ENCODE measurements at regions not wholly inside any gene's neighbourhood (a gene's known extent, or its start where the extent isn't known, plus 50 kb on each side); places are given as distances from the start of the nearest gene placed in this dataset.

GRCh38 chr16:51243936-51244436 is 92.9 kb upstream of the SALL1 start:
- H3K9me3 Mint-ChIP-seq, result peaks cover 0 to 10% (median 8%) of the 10 kb centered on the region in 3 donors

DNA sequence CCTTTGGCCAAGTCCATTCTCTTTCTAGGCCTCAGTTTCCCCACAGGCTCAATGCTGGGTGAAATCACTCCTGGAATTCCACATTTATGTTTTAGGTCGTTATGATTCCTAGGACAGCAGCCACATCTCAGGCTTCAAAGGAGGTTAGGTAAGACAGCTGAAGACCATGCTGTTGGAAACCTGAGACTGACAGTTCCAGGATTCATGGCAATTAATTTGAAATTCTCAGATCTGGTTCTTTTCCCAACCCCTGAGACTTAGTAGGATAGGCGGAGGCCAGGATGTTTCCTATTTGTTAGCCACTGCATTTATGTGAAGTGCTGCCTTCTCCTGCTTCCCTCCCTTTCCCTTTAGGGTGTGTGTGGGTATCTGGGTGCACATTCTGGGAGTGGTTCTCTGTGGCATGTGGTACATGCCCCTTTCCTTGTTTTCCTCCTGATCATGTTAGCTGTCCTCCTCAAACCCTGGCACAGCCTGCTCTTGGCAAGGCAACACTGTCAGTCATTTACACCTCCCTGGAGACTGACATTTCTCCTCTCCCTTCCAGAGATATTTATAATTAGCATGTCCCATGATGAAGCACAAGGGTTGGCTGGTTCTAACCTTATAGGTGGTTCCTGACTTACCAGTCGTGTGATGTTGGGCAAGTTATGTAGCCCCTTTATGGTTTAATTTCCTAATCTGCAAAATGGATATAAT is 91.4 kb upstream of the SALL1 start:
- ATAC-seq (replicated peaks in 1 of 4) (no peak), DNase-seq (no peak)
- Histone ChIP-seq H3K4me3 (ENCODE audit: control insufficient read depth in 1 of 2, extremely low read depth in 1 of 2, low read length in 1 of 2) (no peak overlapping the region), H3K4me1 (ENCODE audit: control insufficient read depth in 1 of 2, extremely low read depth in 1 of 2, insufficient read depth in 2 of 2, low read length in 2 of 2) (no peaks in the 10 kb centered on the region), H3K27me3 (replicated peaks in 1 of 2; ENCODE audit: control insufficient read depth in 2 of 2, extremely low read depth in 1 of 2, insufficient read depth in 2 of 2, low read length in 1 of 2) (no peaks in the 10 kb centered on the region), H3K36me3 (ENCODE audit: control insufficient read depth in 2 of 2, extremely low read depth in 1 of 2, insufficient read depth in 1 of 2, low read length in 1 of 2) (no peaks in the 10 kb centered on the region), H3K9me3 (no peaks in the 10 kb centered on the region), H3K27ac (ENCODE audit: low read length) (no peak overlapping the region)
- ChIA-PET CTCF (no interaction called here), POLR2A (no interaction called here)
- H3K4me3 Mint-ChIP-seq, result no peak overlapping the region
- peaks cover 0 to 11% (median 7%) of the 10 kb centered on the region in 3 donors for H3K9me3 Mint-ChIP-seq
- no peaks in the 10 kb centered on the region for H3K27me3 Mint-ChIP-seq
- no peak overlapping the region for H3K27ac Mint-ChIP-seq
- H3K4me1 Mint-ChIP-seq, result no peaks in the 10 kb centered on the region
- H3K36me3 Mint-ChIP-seq, result no peaks in the 10 kb centered on the region
- 56% methylated on average over 1 of the region's 3 CpGs for WGBS (ENCODE audit: insufficient coverage)

More at GRCh38 chr16:51243936-51244436, 92.9 kb upstream of the SALL1 start:
- Histone ChIP-seq H3K9me3 (no peaks in the 10 kb centered on the region), H3K27ac (ENCODE audit: low read length) (no peak overlapping the region), H3K4me1 (ENCODE audit: control insufficient read depth in 1 of 2, extremely low read depth in 1 of 2, insufficient read depth in 2 of 2, low read length in 2 of 2) (no peaks in the 10 kb centered on the region), H3K4me3 (ENCODE audit: control insufficient read depth in 1 of 2, extremely low read depth in 1 of 2, low read length in 1 of 2) (no peak overlapping the region), H3K27me3 (replicated peaks in 1 of 2; ENCODE audit: control insufficient read depth in 2 of 2, extremely low read depth in 1 of 2, insufficient read depth in 2 of 2, low read length in 1 of 2) (no peaks in the 10 kb centered on the region), H3K36me3 (ENCODE audit: control insufficient read depth in 2 of 2, extremely low read depth in 1 of 2, insufficient read depth in 1 of 2, low read length in 1 of 2) (no peaks in the 10 kb centered on the region)
- Mint-ChIP-seq H3K4me1 (no peaks in the 10 kb centered on the region), H3K27me3 (no peaks in the 10 kb centered on the region), H3K36me3 (no peaks in the 10 kb centered on the region), H3K27ac (no peak overlapping the region), H3K4me3 (no peak overlapping the region)
- ChIA-PET POLR2A (no interaction called here), CTCF (no interaction called here)
- no peak for ATAC-seq (replicated peaks in 1 of 4)
- 51% methylated on average over 7 of the region's 10 CpGs for WGBS (ENCODE audit: insufficient coverage)
- DNase-seq, result no peak

DNA sequence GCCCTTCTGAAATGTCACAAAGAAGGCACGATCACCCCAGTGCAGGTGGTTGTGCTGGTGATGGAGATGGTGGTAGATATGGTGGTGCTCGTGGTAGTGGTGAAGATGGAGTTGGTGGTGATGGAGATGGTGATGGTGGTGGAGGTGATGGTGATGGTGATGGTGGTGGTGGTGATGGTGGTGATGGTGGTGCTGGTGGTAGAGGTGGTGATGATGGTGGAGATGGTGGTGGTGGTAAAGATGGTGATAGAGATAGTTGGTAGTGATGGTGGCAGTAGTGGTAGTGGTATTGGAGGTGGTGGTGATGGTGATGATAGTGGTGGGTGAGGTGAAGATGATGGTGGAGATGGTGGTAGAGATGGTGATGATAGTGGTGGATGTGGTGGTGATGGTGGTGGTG is 88.1 kb upstream of the SALL1 start:
- Histone ChIP-seq H3K36me3 (ENCODE audit: control insufficient read depth in 2 of 2, extremely low read depth in 1 of 2, insufficient read depth in 1 of 2, low read length in 1 of 2) (no peaks in the 10 kb centered on the region), H3K4me3 (ENCODE audit: control insufficient read depth in 1 of 2, extremely low read depth in 1 of 2, low read length in 1 of 2) (no peak overlapping the region), H3K4me1 (ENCODE audit: control insufficient read depth in 1 of 2, extremely low read depth in 1 of 2, insufficient read depth in 2 of 2, low read length in 2 of 2) (no peaks in the 10 kb centered on the region), H3K27ac (ENCODE audit: low read length) (no peak overlapping the region), H3K9me3 (no peaks in the 10 kb centered on the region), H3K27me3 (replicated peaks in 1 of 2; ENCODE audit: control insufficient read depth in 2 of 2, extremely low read depth in 1 of 2, insufficient read depth in 2 of 2, low read length in 1 of 2) (peaks cover 0 to 5% of the 10 kb centered on the region in 2 experiments)
- H3K4me3 Mint-ChIP-seq, result no peak overlapping the region
- ATAC-seq (replicated peaks in 1 of 4) (no peak), DNase-seq (no peak)
- POLR2A ChIA-PET, result no interaction called here
- H3K9me3 Mint-ChIP-seq, result peaks cover 0 to 11% (median 7%) of the 10 kb centered on the region in 3 donors
- no peaks in the 10 kb centered on the region for H3K36me3 Mint-ChIP-seq
- H3K27ac Mint-ChIP-seq, result no peak overlapping the region
- no peaks in the 10 kb centered on the region for H3K27me3 Mint-ChIP-seq
- CTCF ChIA-PET, result no interaction called here
- WGBS (ENCODE audit: insufficient coverage), result 79% methylated on average over 2 of the region's 2 CpGs
- H3K4me1 Mint-ChIP-seq, result no peaks in the 10 kb centered on the region

- H3K4me1 Mint-ChIP-seq, result no peaks in the 10 kb centered on the region
- 60% methylated on average over 1 of the region's 6 CpGs for WGBS (ENCODE audit: insufficient coverage)
- H3K9me3 Mint-ChIP-seq, result peaks cover 0 to 15% (median 7%) of the 10 kb centered on the region in 3 donors
- POLR2A ChIA-PET, result no interaction called here
- H3K27me3 Mint-ChIP-seq, result no peaks in the 10 kb centered on the region
- H3K27ac ChIP-seq (ENCODE audit: low read length), result no peak overlapping the region
- no peak overlapping the region for H3K4me3 Mint-ChIP-seq
- no peaks in the 10 kb centered on the region for H3K9me3 ChIP-seq
- CTCF ChIA-PET, result no interaction called here
- no peaks in the 10 kb centered on the region for H3K36me3 Mint-ChIP-seq
- ATAC-seq (replicated peaks in 1 of 4) (no peak), DNase-seq (no peak)
- H3K36me3 ChIP-seq (ENCODE audit: control insufficient read depth in 2 of 2, extremely low read depth in 1 of 2, insufficient read depth in 1 of 2, low read length in 1 of 2), result no peaks in the 10 kb centered on the region
- H3K4me3 ChIP-seq (ENCODE audit: control insufficient read depth in 1 of 2, extremely low read depth in 1 of 2, low read length in 1 of 2), result no peak overlapping the region
- H3K27ac Mint-ChIP-seq, result no peak overlapping the region
- peaks cover 0 to 7% of the 10 kb centered on the region in 2 experiments for H3K27me3 ChIP-seq (replicated peaks in 1 of 2; ENCODE audit: control insufficient read depth in 2 of 2, extremely low read depth in 1 of 2, insufficient read depth in 2 of 2, low read length in 1 of 2)
- no peaks in the 10 kb centered on the region for H3K4me1 ChIP-seq (ENCODE audit: control insufficient read depth in 1 of 2, extremely low read depth in 1 of 2, insufficient read depth in 2 of 2, low read length in 2 of 2)
Observed at GRCh38 chr16:51237861-51238378, 86.8 kb upstream of the SALL1 start.

- POLR2A ChIA-PET, result no interaction called here
- no peak overlapping the region for H3K27ac ChIP-seq (ENCODE audit: low read length)
- no peaks in the 10 kb centered on the region for H3K36me3 Mint-ChIP-seq
Observed at GRCh38 chr16:51237207-51237606, 86.1 kb upstream of the SALL1 start.

GRCh38 chr16:51236583-51236982 is 85.5 kb upstream of the SALL1 start:
- ChIA-PET POLR2A (no interaction called here), CTCF (no interaction called here)
- 60% methylated on average over 1 of the region's 3 CpGs for WGBS (ENCODE audit: insufficient coverage)
- Histone ChIP-seq H3K4me3 (ENCODE audit: control insufficient read depth in 1 of 2, extremely low read depth in 1 of 2, low read length in 1 of 2) (no peak overlapping the region), H3K27me3 (replicated peaks in 1 of 2; ENCODE audit: control insufficient read depth in 2 of 2, extremely low read depth in 1 of 2, insufficient read depth in 2 of 2, low read length in 1 of 2) (peaks cover 0 to 7% of the 10 kb centered on the region in 2 experiments), H3K9me3 (no peaks in the 10 kb centered on the region), H3K36me3 (ENCODE audit: control insufficient read depth in 2 of 2, extremely low read depth in 1 of 2, insufficient read depth in 1 of 2, low read length in 1 of 2) (no peaks in the 10 kb centered on the region), H3K27ac (ENCODE audit: low read length) (no peak overlapping the region), H3K4me1 (ENCODE audit: control insufficient read depth in 1 of 2, extremely low read depth in 1 of 2, insufficient read depth in 2 of 2, low read length in 2 of 2) (no peaks in the 10 kb centered on the region)
- no peaks in the 10 kb centered on the region for H3K36me3 Mint-ChIP-seq
- H3K27ac Mint-ChIP-seq, result no peak overlapping the region
- no peak for DNase-seq
- H3K4me1 Mint-ChIP-seq, result no peaks in the 10 kb centered on the region
- ATAC-seq (replicated peaks in 1 of 4), result no peak
- H3K4me3 Mint-ChIP-seq, result no peak overlapping the region
- H3K9me3 Mint-ChIP-seq, result peaks cover 0 to 15% (median 3%) of the 10 kb centered on the region in 3 donors
- no peaks in the 10 kb centered on the region for H3K27me3 Mint-ChIP-seq

More at GRCh38 chr16:51237207-51237606, 86.1 kb upstream of the SALL1 start:
- DNase-seq (no peak), ATAC-seq (replicated peaks in 1 of 4) (no peak)
- Mint-ChIP-seq H3K4me3 (no peak overlapping the region), H3K27ac (no peak overlapping the region), H3K4me1 (no peaks in the 10 kb centered on the region), H3K27me3 (no peaks in the 10 kb centered on the region), H3K9me3 (peaks cover 0 to 15% (median 7%) of the 10 kb centered on the region in 3 donors)
- no peak overlapping the region for H3K4me3 ChIP-seq (ENCODE audit: control insufficient read depth in 1 of 2, extremely low read depth in 1 of 2, low read length in 1 of 2)
- H3K27me3 ChIP-seq (replicated peaks in 1 of 2; ENCODE audit: control insufficient read depth in 2 of 2, extremely low read depth in 1 of 2, insufficient read depth in 2 of 2, low read length in 1 of 2), result peaks cover 0 to 7% of the 10 kb centered on the region in 2 experiments
- H3K36me3 ChIP-seq (ENCODE audit: control insufficient read depth in 2 of 2, extremely low read depth in 1 of 2, insufficient read depth in 1 of 2, low read length in 1 of 2), result no peaks in the 10 kb centered on the region
- H3K9me3 ChIP-seq, result no peaks in the 10 kb centered on the region
- no peaks in the 10 kb centered on the region for H3K4me1 ChIP-seq (ENCODE audit: control insufficient read depth in 1 of 2, extremely low read depth in 1 of 2, insufficient read depth in 2 of 2, low read length in 2 of 2)
- 80% methylated on average over 2 of the region's 2 CpGs for WGBS (ENCODE audit: insufficient coverage)
- CTCF ChIA-PET, result no interaction called here
